ENCODE measurements at regions not wholly inside any gene's neighbourhood (a gene's known extent, or its start where the extent isn't known, plus 50 kb on each side); places are given as distances from the start of the nearest gene placed in this dataset.

DNA sequence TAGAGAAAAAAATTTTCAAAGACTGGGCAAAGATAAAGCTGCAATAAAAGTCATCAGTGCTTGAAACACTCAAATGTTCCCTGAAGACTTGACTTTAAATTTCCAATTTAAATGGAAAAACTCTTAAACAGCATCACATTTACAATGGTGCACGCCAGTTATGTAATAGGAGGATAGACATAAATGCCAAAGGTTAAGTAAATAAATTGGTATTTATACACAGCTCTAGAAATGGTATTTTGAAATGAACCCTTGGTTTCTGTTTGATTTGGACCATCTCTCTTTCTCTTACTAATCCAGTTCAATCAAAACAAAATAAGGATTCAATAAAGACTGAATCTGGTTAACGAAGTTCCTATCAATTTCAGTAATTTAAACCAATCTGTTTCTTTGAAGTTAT, 272.6 kb downstream of the GPM6A start:
- Histone ChIP-seq H2BK120ac (replicated peaks; ENCODE audit: low read depth, low read length) (no peak overlapping the region), H3K27me3 (replicated peaks in 1 of 4; ENCODE audit: control insufficient read depth in 3 of 4, extremely low read depth in 1 of 4, insufficient read depth in 3 of 4, low read length in 3 of 4) (no peaks in the 10 kb centered on the region), H3K56ac (replicated peaks; ENCODE audit: insufficient read length, low read depth, low read length) (no peak overlapping the region), H3K4me2 (ENCODE audit: insufficient read depth in 1 of 2, low read depth in 2 of 2, low read length in 2 of 2) (no peak overlapping the region), H3K4me1 (replicated peaks in 1 of 4; ENCODE audit: control insufficient read depth in 3 of 4, insufficient read depth in 4 of 4, low read length in 3 of 4) (no peaks in the 10 kb centered on the region), H3K23me2 (ENCODE audit: low read depth, low read length) (no peaks in the 10 kb centered on the region; the same call in 1 of the 2 replicates), H2AFZ (ENCODE audit: low read length) (no peak overlapping the region), H2BK12ac (ENCODE audit: low read depth, low read length) (no peak overlapping the region), H4K20me1 (replicated peaks in 1 of 2; ENCODE audit: control insufficient read depth in 1 of 2, insufficient read depth in 2 of 2, low read length in 2 of 2) (no peaks in the 10 kb centered on the region), H2BK5ac (ENCODE audit: low read depth, low read length) (no peak overlapping the region), H2AK5ac (ENCODE audit: low read depth, low read length) (no peak overlapping the region), H3K36me3 (ENCODE audit: control insufficient read depth in 2 of 4, insufficient read depth in 4 of 4, low read length in 3 of 4) (no peaks in the 10 kb centered on the region), H3K14ac (ENCODE audit: insufficient read length) (no peak overlapping the region), H2BK20ac (ENCODE audit: low read length) (no peak overlapping the region), H3K23ac (ENCODE audit: insufficient read length) (no peak overlapping the region), H3K79me2 (ENCODE audit: control insufficient read depth in 1 of 2, insufficient read depth in 2 of 2, low read length in 2 of 2) (no peaks in the 10 kb centered on the region), H3K79me1 (ENCODE audit: low read depth, low read length) (no peaks in the 10 kb centered on the region), H4K8ac (ENCODE audit: extremely low read depth, insufficient read depth, low read length) (no peak overlapping the region), H3K4ac (replicated peaks; ENCODE audit: insufficient read length, low read depth, low read length) (no peak overlapping the region), H3K9me3 (ENCODE audit: insufficient read depth in 2 of 2, low read depth in 1 of 2, low read length in 1 of 2) (0 out of 4 replicates have a peak, but pooled peaks cover 0 to 4% of the 10 kb centered on the region in 2 experiments), H3K9ac (replicated peaks in 1 of 4; ENCODE audit: extremely low read depth in 1 of 4, low read depth in 3 of 4, low read length in 3 of 4) (no peak overlapping the region), H4K91ac (replicated peaks; ENCODE audit: insufficient read length, low read length) (no peak overlapping the region), H4K5ac (ENCODE audit: insufficient read length, low read depth, low read length) (no peak overlapping the region), H3K4me3 (ENCODE audit: extremely low read depth in 1 of 4, insufficient read depth in 2 of 4, low read depth in 3 of 4, low read length in 4 of 4) (no peak overlapping the region), H3K18ac (ENCODE audit: extremely low read depth, low read length) (no peak overlapping the region), H2BK15ac (ENCODE audit: low read length) (no peak overlapping the region), H3K27ac (ENCODE audit: low read depth, low read length) (no peak overlapping the region)
- ChIA-PET CTCF (ENCODE audit: partially characterized antibody) (interaction anchor here (0.6 to 1.7 kb wide), 4 partner anchors 32 to 768 kb away, joined by 3 to 6 read pairs (median 4); no protein-coding TSS in a partner anchor), POLR2A (ENCODE audit: partially characterized antibody) (no interaction called here)
- WGBS, 2 experiments (ENCODE audit: extremely low coverage in 1 of 2, insufficient coverage in 1 of 2, insufficient read length in 1 of 2, insufficient replicate concordance in 2 of 2, low coverage in 1 of 2, low lambda C conversion rate in 2 of 2, missing lambda C conversion rate in 1 of 2), result 91% methylated on average over 2 of the region's 2 CpGs; no CpG with 5 or more reads in 1 of the 2 experiments
- FAIRE-seq (no peak), DNase-seq (ENCODE audit: low read depth in 1 of 2, low spot score in 2 of 2) (no peak)
- TF ChIP-seq POU5F1 (IDR thresholded peaks at IDR 0.05; ENCODE audit: low read depth, low read length) (no peak), SRF (IDR thresholded peaks at IDR 0.05; ENCODE audit: low read depth, low read length) (no peak), BRCA1 (IDR thresholded peaks at IDR 0.05; ENCODE audit: low read depth, low read length) (no peak), CREB1 (IDR thresholded peaks at IDR 0.05) (no peak), RBBP5 (IDR thresholded peaks at IDR 0.05; ENCODE audit: borderline replicate concordance, low read depth, low read length) (no peak), CHD1 (IDR thresholded peaks at IDR 0.05; ENCODE audit: low read depth, low read length) (no peak), TEAD4 (IDR thresholded peaks at IDR 0.05; ENCODE audit: low read depth, low read length) (no peak), SIX5 (IDR thresholded peaks at IDR 0.05; ENCODE audit: low read depth, low read length) (no peak), SP2 (IDR thresholded peaks at IDR 0.05; ENCODE audit: low read length) (no peak), SAP30 (IDR thresholded peaks at IDR 0.05; ENCODE audit: insufficient read depth, insufficient replicate concordance, low read length) (no peak), JUN (IDR thresholded peaks at IDR 0.05; ENCODE audit: low read depth, low read length) (no peak), RXRA (IDR thresholded peaks at IDR 0.05; ENCODE audit: insufficient read depth, low read depth, low read length) (no peak), RNF2 (IDR thresholded peaks at IDR 0.05; ENCODE audit: borderline replicate concordance, low read depth, low read length, missing control alignments, poor library complexity, severe bottlenecking) (no peak)
- TF ChIP-seq, protein P1, sequence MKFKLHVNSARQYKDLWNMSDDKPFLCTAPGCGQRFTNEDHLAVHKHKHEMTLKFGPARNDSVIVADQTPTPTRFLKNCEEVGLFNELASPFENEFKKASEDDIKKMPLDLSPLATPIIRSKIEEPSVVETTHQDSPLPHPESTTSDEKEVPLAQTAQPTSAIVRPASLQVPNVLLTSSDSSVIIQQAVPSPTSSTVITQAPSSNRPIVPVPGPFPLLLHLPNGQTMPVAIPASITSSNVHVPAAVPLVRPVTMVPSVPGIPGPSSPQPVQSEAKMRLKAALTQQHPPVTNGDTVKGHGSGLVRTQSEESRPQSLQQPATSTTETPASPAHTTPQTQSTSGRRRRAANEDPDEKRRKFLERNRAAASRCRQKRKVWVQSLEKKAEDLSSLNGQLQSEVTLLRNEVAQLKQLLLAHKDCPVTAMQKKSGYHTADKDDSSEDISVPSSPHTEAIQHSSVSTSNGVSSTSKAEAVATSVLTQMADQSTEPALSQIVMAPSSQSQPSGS (IDR thresholded peaks at IDR 0.05; ENCODE audit: low read length), result no peak

Measured in H1 (cell line).